ENCODE measurements at regions not wholly inside any gene's neighbourhood (a gene's known extent, or its start where the extent isn't known, plus 50 kb on each side); places are given as distances from the start of the nearest gene placed in this dataset.

GRCh38 chr4:66927937-66928336 lies 617.4 kb downstream of the CENPC start:
- TF ChIP-seq CTCF (IDR thresholded peaks at IDR 0.05) (no peak), POLR2A (IDR thresholded peaks at IDR 0.05) (no peak)
